COLO668 (cell line): ENCODE measurements at regions not wholly inside any gene's neighbourhood (a gene's known extent, or its start where the extent isn't known, plus 50 kb on each side); places are given as distances from the start of the nearest gene placed in this dataset.

Experiments used
- DNase-seq: peaks from one replicate; lab custom pipeline; 2025; ENCODE audit not compliant: unreplicated experiment; lab: John Stamatoyannopoulos, UW

- DNase-seq = no peak
These were observed 129.6 kb upstream of the MKLN1 start for GRCh38 chr7:131197920-131198615.

- no peak for DNase-seq
These were observed 125.2 kb upstream of the MKLN1 start for GRCh38 chr7:131202451-131202850.

DNA sequence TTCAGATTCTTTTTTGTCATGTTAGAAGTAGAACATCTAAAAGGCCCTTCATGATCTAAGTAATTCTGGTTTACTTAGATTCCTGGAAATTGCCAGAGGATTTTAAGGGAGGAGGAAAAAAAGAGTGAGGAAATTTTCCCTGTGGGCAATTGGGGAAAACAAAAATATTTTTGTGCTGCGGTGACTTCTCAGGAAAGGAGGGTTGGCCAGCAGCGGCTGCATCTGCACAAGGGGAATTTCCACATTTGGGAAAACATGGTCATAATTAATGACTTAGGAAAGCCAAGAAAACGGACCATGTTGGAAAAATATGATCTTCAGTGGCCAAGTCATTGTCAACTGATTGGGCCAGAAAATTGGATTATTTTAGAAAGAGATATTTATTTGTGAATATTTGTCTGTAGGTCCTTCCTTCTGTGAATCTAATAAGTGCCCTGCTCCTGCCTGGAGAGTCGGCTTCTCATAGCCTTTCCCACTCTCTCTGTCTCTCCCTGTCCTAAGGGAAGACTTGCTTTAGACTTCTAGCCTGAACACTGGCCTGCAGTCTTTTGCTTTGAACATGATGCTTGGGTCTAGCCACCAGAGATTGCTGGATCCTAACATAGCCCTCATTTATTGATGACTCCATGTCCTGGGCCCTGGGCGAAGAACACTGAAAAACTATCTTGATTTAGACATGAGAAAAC is 124.2 kb upstream of the MKLN1 start:
- DNase-seq = no peak

DNA sequence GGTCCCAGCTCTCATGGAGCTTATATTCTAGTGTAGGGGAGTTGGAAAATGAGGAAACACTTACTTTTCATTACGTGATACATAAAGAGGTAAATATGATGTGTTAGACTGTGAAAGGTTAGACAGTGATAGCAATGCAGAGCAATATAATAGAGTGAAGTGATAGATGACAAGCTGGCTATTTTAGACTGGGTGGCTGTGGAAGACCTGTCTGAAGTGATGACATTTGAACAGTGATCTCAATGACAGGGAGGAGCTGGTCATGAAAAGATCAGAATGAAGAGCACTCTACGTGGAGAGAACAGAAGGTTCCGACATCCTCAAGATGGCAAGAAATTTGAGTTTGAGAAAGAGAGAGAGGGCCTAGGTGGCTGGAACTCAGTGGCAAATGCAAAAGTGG is 118.9 kb upstream of the MKLN1 start:
- DNase-seq = no peak

GRCh38 chr7:131210618-131211017 is 117.1 kb upstream of the MKLN1 start:
- no peak for DNase-seq

DNA sequence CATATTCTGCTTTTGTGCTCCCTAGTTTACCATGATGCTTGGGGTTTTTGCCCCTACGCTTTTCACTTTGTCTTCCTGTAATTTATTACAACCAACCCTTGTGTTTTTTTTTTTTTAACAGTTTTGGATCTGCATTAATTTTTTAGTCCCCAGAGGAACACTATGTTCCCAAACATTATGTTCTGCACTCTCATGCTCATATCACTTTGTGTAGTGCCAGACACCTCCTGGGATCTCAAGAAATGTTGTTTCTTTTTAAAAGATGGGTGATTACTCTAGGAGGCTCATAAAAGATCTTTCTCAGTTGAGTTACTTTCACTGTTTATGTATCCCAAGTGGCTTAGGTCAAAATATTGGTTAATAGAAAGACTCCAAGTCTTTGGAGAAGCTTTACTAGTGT is 116.2 kb upstream of the MKLN1 start:
- DNase-seq = no peak

DNA sequence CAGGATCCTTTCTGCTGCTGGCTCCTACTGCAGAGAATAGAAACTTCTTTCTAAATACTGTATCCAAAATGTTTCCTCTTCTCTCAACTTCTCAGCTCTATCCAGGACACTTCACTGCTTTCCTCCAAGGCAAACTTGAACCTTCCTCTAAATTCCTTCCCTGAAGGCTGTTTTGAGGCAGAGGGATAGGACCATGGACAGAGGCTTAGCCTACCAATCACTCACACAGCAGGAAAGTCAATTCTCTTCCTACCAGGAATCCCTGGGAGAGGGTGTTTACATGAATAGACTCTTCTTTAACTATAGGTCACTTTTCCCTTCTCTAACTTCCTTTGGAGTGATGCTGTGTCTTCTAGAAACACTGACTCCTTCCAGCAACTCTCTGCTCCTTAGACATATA is 115.6 kb upstream of the MKLN1 start:
- DNase-seq = no peak

DNA sequence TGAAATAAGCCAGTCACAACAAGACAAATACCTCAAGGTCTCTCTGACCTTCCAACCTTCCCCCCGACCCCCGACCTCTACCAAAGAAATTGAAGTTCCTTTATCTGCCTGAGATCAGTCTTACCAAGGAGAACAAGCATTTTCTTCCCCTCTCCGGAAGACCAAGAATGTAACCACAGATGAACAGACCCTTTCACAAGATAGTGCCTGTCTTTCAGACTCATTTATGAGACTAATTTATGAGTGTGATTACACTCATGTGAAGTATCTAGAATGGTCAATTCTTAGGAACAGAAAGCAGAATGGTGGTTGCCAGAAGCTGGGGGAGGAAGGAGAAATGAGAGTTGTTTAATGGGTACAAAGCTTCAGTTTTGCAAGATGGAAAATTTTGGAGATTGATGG is 108.9 kb upstream of the MKLN1 start:
- DNase-seq = no peak

DNA sequence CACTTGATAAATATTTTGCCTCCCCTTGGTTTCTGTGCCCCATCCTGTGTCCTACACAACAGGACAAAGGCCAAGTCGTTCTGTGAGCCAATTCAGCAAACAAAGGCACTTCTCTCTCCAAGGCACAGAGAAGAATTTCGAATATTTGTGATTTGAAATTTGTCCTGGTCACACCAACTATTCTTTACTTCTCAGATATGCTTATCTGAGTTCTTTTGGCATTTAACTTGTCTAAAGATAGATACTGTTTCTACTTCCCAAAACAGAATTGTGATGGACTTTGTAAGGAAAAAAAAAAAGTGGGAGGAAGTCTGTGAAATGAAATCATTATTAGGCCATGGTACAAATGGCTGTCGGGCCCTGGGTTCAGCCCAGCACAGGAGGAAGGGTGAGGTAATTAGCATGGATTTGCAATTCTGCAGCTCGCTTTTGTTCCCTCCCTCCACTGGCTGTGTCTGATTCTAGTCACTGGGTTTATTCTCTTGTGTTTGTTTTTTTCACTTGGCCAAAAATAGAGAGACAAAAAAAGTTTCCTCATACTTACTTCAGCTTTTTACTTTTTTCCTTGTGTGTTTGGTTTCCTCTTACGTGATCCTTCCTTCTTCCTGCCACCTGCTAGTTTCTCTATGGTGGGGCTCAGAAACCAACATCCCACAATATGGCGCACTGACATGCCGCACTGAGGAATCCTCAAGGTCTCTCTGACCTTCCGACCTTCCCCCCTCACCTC is 108.2 kb upstream of the MKLN1 start:
- DNase-seq = no peak

GRCh38 chr7:131221061-131221460 is 106.6 kb upstream of the MKLN1 start:
- DNase-seq = no peak

DNA sequence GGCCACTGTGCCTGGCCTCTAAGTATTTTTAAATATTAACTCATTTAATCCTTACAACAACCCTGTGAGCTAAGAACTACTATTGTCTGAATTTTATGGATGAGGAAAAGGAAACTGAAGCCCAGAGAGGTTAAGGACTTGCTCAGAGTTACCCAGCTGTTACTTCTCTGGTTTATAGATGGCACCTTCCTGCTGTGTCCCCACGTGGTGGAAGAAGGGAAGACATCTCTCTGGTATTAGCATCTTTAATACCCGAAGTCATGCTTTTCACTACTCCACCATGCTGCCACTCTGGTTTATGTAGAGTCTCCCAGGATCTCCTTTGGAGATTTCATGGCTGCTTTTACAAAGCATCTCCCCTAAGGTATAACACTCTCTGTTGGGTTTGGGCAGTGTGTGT is 105.5 kb upstream of the MKLN1 start:
- no peak for DNase-seq

DNA sequence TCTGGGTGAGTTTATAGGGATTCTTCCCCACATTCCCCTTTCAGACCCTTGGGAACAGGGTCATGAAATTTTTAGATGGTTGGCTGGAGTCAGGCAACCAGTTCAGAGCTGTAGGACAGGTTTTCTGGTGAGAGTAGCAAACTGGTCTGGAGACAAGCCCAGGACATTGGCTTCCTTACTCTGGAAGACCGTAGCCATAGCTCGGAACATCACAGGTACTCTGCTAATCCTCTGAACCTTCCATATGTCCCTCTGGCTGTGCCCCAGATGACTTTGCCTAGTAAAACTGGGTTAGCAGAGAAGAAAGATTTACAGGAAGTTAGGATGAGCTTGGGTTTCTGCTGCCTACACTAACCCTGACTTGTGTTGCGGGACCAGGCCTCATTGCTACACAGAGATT is 104.5 kb upstream of the MKLN1 start:
- DNase-seq = no peak

DNA sequence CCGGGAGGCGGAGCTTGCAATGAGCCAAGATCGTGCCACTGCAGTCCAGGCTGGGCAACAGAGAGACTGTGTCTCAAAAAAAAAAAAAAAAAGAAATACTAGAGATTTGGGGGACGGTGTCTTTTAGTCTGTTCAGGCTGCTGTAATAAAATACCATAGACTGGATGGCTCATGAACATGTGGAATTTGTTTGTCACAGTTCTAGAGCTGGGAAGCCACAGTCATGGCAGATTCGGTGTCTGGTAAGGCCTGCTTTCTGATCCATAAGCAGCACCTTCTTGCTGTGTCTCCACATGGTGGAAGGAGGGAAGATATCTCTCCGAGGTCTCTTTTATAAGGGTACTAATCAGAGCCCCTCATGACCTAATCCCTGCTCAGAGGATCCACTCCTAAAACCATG is 102.7 kb upstream of the MKLN1 start:
- DNase-seq = no peak

GRCh38 chr7:131225619-131226513 is 101.8 kb upstream of the MKLN1 start:
- no peak for DNase-seq

- DNase-seq = no peak
These were observed 101.2 kb upstream of the MKLN1 start for GRCh38 chr7:131226514-131226865.

DNA sequence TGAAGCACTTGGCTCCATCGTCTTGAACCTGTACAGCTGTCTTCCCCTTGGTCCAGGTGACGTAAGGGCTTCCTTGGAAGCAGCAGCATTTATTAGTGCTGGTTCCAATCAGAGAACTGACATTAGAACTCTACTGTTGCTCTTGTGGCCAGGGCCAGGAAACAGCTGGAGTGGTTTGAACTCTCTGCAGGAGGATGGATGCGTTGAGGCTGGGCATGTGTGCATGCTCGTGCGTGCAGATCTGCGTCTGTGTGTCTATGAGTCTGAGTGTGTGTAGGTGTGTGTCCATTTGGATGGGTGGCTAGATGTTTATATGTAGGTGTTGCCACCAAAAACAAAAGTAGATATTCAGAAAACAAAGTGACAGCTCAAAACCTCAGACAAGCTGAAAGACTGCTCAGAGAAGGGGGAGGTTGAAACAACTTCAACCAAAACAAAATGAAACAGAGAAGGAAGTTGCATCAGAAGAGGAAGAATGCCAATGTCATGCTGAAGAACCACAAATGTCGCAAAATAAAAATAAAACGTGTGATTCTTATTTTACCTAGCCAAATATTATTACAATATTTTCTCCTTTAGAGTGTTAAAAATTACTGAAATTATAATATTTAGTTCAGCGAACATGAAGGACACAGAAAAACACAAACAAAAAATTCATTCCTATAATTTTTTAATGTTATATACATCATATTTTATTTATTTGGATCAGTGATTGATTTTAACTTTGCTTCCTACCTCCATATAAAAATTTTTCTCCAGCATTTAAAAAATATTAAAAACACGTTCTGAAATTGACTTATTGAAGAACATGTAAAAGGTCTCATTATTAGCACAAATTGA is 96.1 kb upstream of the MKLN1 start:
- DNase-seq = no peak

GRCh38 chr7:131232768-131233167 is 94.9 kb upstream of the MKLN1 start:
- no peak for DNase-seq

DNA sequence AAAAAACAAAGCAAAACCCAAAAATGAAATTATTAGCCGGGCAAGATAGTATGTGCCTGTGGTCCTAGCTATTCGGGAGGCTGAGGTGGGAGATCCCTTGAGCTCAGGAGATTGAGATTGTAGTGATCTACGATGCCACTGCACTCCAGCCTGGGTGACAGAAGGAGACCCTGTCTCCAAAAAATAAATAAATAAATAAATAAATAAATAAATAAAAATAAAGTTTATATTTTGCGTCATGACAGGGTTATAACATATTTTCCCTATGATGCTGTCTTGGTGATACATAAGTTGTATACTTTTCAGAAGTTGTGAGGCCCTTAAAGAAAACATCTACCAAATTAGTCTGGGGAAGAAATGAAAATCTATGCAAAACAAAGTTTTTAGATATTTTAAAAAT is 94.5 kb upstream of the MKLN1 start:
- no peak for DNase-seq

GRCh38 chr7:131234719-131235488 is 92.8 kb upstream of the MKLN1 start:
- no peak for DNase-seq
